Osteocyte (in vitro differentiated cells): ENCODE measurements at regions not wholly inside any gene's neighbourhood (a gene's known extent, or its start where the extent isn't known, plus 50 kb on each side); places are given as distances from the start of the nearest gene placed in this dataset.

ENCODE experiments used
- DNase-seq: peaks from one replicate; pipeline ENCODE4 v3.0.0; 2021; ENCODE audit warnings: mixed read lengths; ENCODE audit not compliant: unreplicated experiment; ENCODE audit errors: extremely low spot score
- H3K27ac Mint-ChIP-seq: one replicate; pipeline ENCODE4 v1.8.0; 2021; ENCODE audit warnings: mild to moderate bottlenecking, mixed read lengths; ENCODE audit not compliant: unreplicated experiment
- H3K27me3 Mint-ChIP-seq: one replicate; pipeline ENCODE4 v1.8.0; 2021; ENCODE audit warnings: mixed read lengths; ENCODE audit not compliant: unreplicated experiment
- H3K36me3 Mint-ChIP-seq: one replicate; pipeline ENCODE4 v1.8.0; 2021; ENCODE audit warnings: mixed read lengths; ENCODE audit not compliant: unreplicated experiment
- H3K4me1 Mint-ChIP-seq: one replicate; pipeline ENCODE4 v1.8.0; 2021; ENCODE audit warnings: mixed read lengths; ENCODE audit not compliant: unreplicated experiment
- H3K4me3 Mint-ChIP-seq: one replicate; pipeline ENCODE4 v1.8.0; 2021; ENCODE audit warnings: mild to moderate bottlenecking, moderate library complexity, mixed read lengths; ENCODE audit not compliant: unreplicated experiment
- H3K9me3 Mint-ChIP-seq: one replicate; pipeline ENCODE4 v1.8.0; 2021; ENCODE audit warnings: mixed read lengths; ENCODE audit not compliant: unreplicated experiment
- CTCF ChIP-seq: fragments of 200-600 bp; sonication (generic); IDR thresholded peaks from 2 replicates; pipeline ENCODE4 v1.5.0; 2021; ENCODE audit warnings: antibody characterized with exemption, mild to moderate bottlenecking, moderate library complexity

- H3K27ac Mint-ChIP-seq, result no peak overlapping the region
- no peak overlapping the region for H3K4me3 Mint-ChIP-seq
- no peak for DNase-seq
- no peaks in the 10 kb centered on the region for H3K27me3 Mint-ChIP-seq
- no peaks in the 10 kb centered on the region for H3K36me3 Mint-ChIP-seq
- no peak for TF ChIP-seq CTCF
- H3K4me1 Mint-ChIP-seq, result no peaks in the 10 kb centered on the region
- no peaks in the 10 kb centered on the region for H3K9me3 Mint-ChIP-seq
These were observed 155.7 kb downstream of the AMY1C start for GRCh38 chr1:103905363-103905762.

- Mint-ChIP-seq H3K27ac (no peak overlapping the region), H3K36me3 (no peaks in the 10 kb centered on the region), H3K9me3 (no peaks in the 10 kb centered on the region), H3K4me3 (no peak overlapping the region), H3K27me3 (no peaks in the 10 kb centered on the region), H3K4me1 (no peaks in the 10 kb centered on the region)
- no peak for DNase-seq
- TF ChIP-seq CTCF, result no peak
These were observed 161.8 kb downstream of the AMY1C start for GRCh38 chr1:103911450-103911849.

- Mint-ChIP-seq H3K4me1 (no peaks in the 10 kb centered on the region), H3K27me3 (no peaks in the 10 kb centered on the region), H3K4me3 (no peak overlapping the region), H3K9me3 (peaks cover 5% of the 10 kb centered on the region), H3K36me3 (no peaks in the 10 kb centered on the region), H3K27ac (no peak overlapping the region)
- DNase-seq, result no peak
- no peak for TF ChIP-seq CTCF
These were observed 168.1 kb downstream of the AMY1C start for GRCh38 chr1:103917795-103918194.

GRCh38 chr1:103931891-103932290, 182.2 kb downstream of the AMY1C start:
- DNase-seq, result no peak
- H3K9me3 Mint-ChIP-seq, result no peaks in the 10 kb centered on the region
- no peak for TF ChIP-seq CTCF

GRCh38 chr1:103937763-103938357, 188.2 kb downstream of the AMY1C start:
- Mint-ChIP-seq H3K9me3 (no peaks in the 10 kb centered on the region), H3K27me3 (peaks cover 3% of the 10 kb centered on the region), H3K4me3 (no peak overlapping the region), H3K27ac (no peak overlapping the region), H3K4me1 (no peaks in the 10 kb centered on the region), H3K36me3 (no peaks in the 10 kb centered on the region)
- no peak for TF ChIP-seq CTCF
- DNase-seq, result no peak

More at GRCh38 chr1:103931891-103932290, 182.2 kb downstream of the AMY1C start:
- no peaks in the 10 kb centered on the region for H3K36me3 Mint-ChIP-seq
- no peak overlapping the region for H3K27ac Mint-ChIP-seq
- no peaks in the 10 kb centered on the region for H3K4me1 Mint-ChIP-seq
- no peak overlapping the region for H3K4me3 Mint-ChIP-seq
- H3K27me3 Mint-ChIP-seq, result no peaks in the 10 kb centered on the region
